Keratinocyte (primary cell): ENCODE measurements at regions not wholly inside any gene's neighbourhood (a gene's known extent, or its start where the extent isn't known, plus 50 kb on each side); places are given as distances from the start of the nearest gene placed in this dataset.
"Not testable (repeated sequence)": the region's sequence is repeated elsewhere in the genome, so short reads cannot be mapped to it uniquely, and the experiment has no call there.

Experiments used
- EZH2 ChIP-seq: IDR thresholded peaks from one replicate; pipeline ENCODE4 v1.6.1; 2012; ENCODE audit warnings: inconsistent platforms, mild to moderate bottlenecking, low read length, moderate library complexity
- TF ChIP-seq, protein P1 (sequence below), 3 experiments: IDR thresholded peaks in 1 of 3; conservative IDR thresholded peaks in 1 of 3; optimal IDR thresholded peaks in 1 of 3; 2 replicates in 2 of 3; 3 replicates in 1 of 3; pipeline versions ENCODE3 to v1.5.1; 2011; ENCODE audit warnings: low read length in 3 of 3, mild to moderate bottlenecking in 3 of 3, moderate library complexity in 2 of 3, control low read depth in 1 of 3, inconsistent platforms in 1 of 3; ENCODE audit not compliant: insufficient read depth in 2 of 3; ENCODE audit errors: extremely low read depth in 1 of 3

DNA sequence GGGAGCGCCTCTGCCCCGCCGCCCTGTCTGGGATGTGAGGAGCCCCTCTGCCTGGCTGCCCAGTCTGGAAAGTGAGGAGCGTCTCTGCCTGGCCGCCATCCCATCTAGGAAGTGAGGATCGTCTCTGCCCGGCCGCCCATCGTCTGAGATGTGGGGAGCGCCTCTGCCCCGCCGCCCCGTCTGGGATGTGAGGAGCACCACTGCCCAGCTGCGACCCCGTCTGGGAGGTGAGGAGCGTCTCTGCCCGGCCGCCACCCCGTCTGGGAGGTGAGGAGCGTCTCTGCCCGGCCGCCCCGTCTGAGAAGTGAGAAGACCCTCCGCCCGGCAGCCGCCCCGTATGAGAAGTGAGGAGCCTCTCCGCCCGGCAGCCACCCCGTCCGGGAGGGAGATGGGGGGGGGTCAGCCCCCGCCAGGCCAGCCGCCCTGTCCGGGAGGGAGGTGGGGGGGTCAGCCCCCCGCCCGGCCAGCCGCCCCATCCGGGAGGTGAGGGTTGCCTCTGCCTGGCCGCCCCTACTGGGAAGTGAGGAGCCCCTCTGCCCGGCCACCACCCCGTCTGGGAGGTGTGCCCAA is 65.2 kb upstream of the DHX40 start:
- TF ChIP-seq, protein P1, sequence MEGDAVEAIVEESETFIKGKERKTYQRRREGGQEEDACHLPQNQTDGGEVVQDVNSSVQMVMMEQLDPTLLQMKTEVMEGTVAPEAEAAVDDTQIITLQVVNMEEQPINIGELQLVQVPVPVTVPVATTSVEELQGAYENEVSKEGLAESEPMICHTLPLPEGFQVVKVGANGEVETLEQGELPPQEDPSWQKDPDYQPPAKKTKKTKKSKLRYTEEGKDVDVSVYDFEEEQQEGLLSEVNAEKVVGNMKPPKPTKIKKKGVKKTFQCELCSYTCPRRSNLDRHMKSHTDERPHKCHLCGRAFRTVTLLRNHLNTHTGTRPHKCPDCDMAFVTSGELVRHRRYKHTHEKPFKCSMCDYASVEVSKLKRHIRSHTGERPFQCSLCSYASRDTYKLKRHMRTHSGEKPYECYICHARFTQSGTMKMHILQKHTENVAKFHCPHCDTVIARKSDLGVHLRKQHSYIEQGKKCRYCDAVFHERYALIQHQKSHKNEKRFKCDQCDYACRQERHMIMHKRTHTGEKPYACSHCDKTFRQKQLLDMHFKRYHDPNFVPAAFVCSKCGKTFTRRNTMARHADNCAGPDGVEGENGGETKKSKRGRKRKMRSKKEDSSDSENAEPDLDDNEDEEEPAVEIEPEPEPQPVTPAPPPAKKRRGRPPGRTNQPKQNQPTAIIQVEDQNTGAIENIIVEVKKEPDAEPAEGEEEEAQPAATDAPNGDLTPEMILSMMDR (optimal IDR thresholded peaks at IDR 0.05 in 1 of 3, IDR thresholded peaks at IDR 0.05 in 1 of 3, conservative IDR thresholded peaks at IDR 0.05 in 1 of 3; ENCODE audit: extremely low read depth in 1 of 3, insufficient read depth in 2 of 3, low read length in 3 of 3): not testable (repeated sequence)
- TF ChIP-seq EZH2: not testable (repeated sequence)
